ENCODE measurements at regions not wholly inside any gene's neighbourhood (a gene's known extent, or its start where the extent isn't known, plus 50 kb on each side); places are given as distances from the start of the nearest gene placed in this dataset.
"Not testable (repeated sequence)": the region's sequence is repeated elsewhere in the genome, so short reads cannot be mapped to it uniquely, and the experiment has no call there.

GRCh38 chr2:21194147-21194546 lies 70.4 kb downstream of the TDRD15 start:
- DNase-seq (ENCODE audit: low read depth) = no peak

GRCh38 chr2:21194858-21195271 lies 71.1 kb downstream of the TDRD15 start:
- DNase-seq (ENCODE audit: low read depth) = no peak

- no peak for DNase-seq (ENCODE audit: low read depth)
These were observed 71.6 kb downstream of the TDRD15 start for GRCh38 chr2:21195326-21195725.

DNA sequence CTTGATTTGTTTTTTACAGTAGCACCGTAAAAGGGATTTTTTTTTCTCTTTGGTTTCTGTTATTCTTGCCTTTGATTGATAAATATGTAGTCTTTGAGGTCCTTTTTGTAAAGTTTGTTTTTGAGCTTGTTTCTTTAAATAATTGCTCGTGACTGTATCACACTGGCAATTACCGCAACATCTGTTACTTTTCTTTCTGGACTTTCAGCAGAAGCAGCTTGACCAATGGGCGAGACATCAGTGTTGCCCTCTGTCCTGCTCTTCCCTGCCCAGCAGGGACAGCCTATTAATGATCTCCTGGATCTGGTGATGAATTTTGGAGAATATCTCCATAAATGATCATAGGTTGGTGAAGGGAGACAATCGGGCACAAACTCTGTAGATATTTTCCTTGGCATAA lies 74.9 kb downstream of the TDRD15 start:
- DNase-seq (ENCODE audit: low read depth) = no peak

DNA sequence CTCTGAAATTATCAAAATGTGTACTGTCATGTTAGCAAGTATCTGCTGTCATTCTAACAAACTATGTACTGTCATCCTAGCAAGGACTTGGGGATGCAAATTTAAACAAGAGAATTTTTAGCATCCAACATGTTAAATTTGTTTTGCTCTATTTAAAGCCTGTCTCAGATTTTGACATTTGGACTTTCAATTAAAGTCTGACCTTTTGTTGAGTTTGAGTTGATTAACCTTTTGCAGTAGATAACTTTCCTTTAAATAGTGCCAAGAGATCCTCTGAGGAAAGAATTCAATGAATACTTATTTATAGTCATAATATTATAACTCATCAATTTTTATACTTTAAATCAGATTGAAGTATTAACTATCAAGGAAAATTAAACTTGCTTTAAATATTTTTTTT lies 80.2 kb downstream of the TDRD15 start:
- DNase-seq (ENCODE audit: low read depth) = no peak

DNA sequence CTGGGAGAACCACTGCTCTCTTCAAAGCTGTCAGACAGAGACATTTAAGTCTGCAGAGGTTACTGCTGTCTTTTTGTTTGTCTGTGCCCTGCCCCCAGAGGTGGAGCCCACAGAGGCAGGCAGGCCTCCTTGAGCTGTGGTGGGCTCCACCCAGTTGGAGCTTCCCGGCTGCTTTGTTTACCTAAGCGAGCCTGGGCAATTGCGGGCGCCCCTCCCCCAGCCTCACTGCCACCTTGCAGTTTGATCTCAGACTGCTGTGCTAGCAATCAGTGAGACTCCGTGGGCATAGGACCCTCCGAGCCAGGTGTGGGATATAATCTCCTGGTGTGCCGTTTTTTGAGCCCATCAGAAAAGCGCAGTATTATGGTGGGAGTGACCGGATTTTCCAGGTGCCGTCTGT lies 90.3 kb downstream of the TDRD15 start:
- not testable (repeated sequence) for DNase-seq (ENCODE audit: low read depth)

GRCh38 chr2:21217442-21217841 lies 93.7 kb downstream of the TDRD15 start:
- no peak for DNase-seq (ENCODE audit: low read depth)

GRCh38 chr2:21220930-21221329 lies 97.2 kb downstream of the TDRD15 start:
- DNase-seq (ENCODE audit: low read depth) = no peak

- no peak for DNase-seq (ENCODE audit: low read depth)
These were observed 99.8 kb downstream of the TDRD15 start for GRCh38 chr2:21223618-21224017.

GRCh38 chr2:21228041-21228895 lies 104.5 kb downstream of the TDRD15 start:
- DNase-seq (ENCODE audit: low read depth) = no peak

DNA sequence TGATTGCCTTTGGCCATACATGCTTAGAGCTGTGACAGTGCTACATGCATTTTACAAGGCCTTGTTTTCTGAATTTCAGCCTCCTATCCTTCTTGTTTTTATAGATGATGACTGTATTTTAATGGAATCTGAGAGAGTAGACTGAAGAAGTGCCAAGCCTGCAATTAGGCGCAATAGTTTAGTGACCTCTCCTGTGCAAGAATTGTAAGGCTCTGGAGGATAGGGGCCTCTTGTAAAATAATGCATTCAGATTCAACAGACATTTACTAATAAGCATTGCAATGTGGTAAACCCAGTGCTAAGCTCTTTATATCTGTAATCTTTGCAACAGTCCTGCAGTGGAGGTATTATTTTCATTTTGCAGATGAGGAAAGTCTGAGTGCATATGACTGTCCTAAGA lies 105.5 kb downstream of the TDRD15 start:
- no peak for DNase-seq (ENCODE audit: low read depth)

DNA sequence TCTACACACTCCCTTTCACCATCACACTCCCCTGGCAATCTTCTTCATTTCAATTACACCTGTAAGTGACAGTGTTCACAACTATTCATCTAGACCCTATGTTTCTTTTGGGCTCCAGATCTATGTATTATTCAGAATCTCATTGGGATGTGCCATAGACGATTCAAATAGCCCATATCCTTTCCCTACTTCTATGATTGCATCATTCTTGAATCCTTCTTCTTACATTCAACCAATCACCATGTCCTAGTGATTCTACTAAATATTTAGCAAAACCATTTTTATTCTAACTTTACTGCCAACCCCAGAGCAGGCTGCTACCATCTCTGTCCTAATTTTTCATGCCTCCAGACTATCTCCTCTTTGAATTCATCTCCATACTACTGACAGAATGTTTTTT lies 106.4 kb downstream of the TDRD15 start:
- DNase-seq (ENCODE audit: low read depth) = no peak

DNA sequence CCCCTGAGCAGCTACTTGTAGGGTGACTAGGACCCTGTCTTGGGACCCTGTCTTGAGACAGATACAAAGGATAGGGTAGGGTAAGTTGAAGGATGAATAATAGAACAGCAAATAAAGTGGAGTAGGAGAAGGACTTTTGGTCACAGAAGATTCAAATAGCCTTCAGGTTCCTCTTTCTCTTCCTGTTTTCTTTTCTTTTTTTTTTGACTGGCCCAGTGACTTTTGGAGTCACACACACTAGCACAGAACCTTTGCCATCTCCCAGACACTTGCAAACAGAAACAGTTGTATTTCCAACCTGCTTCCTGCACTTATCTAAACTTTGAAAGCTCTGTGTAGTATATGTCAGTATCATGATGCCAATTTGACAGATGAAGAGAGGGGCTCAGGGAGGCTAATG lies 108.2 kb downstream of the TDRD15 start:
- no peak for DNase-seq (ENCODE audit: low read depth)

GRCh38 chr2:21233194-21233593 lies 109.4 kb downstream of the TDRD15 start:
- no peak for DNase-seq (ENCODE audit: low read depth)

DNA sequence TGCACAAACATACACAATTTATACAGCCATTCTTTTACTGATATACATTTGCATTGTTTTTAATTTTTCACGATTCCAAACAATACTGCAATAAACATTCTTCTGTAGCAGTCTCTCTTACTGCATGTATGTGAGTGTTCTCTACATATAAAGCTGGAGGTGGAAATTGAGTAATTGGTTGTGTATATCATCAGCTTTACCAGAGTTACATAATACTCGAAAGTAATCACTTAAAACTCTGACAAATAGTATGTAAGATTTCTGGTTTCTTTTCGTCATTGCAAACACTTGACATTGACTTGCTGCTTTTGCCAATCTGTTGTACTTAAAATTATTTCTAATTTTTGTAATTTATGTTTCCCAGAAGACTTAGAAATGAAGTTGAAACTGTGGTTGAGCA lies 110.2 kb downstream of the TDRD15 start:
- no peak for DNase-seq (ENCODE audit: low read depth)

DNA sequence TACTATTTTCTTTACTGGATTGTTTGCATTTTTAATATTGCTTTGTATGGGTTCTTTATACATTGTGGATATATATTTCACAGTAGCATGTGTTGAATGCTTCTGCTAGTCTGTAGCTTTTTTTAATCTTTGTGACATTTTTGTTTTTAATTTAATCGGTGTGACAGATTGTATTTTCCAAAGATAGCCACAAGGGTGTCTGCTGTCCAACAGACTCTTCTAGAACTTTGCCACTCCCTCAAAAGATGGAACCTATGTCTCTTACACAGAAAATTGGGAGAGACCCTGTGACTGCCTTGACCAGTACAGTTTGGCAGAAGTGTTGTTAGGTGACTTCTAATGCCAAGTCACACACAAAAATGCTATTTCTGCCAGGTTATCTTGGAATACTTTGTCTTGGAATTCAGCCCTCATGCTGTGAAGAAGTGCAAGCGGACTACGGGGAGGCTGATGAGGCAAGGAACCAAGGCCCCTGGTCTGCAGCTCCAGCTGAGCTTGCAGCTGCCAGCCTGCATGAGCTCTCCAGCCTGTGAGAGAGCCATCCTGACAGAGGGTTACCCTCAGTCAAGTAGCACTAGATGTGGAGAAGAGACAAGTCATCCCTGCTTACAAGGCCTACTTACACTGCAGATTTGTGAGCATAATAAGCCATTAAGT lies 110.8 kb downstream of the TDRD15 start:
- no peak for DNase-seq (ENCODE audit: low read depth)

DNA sequence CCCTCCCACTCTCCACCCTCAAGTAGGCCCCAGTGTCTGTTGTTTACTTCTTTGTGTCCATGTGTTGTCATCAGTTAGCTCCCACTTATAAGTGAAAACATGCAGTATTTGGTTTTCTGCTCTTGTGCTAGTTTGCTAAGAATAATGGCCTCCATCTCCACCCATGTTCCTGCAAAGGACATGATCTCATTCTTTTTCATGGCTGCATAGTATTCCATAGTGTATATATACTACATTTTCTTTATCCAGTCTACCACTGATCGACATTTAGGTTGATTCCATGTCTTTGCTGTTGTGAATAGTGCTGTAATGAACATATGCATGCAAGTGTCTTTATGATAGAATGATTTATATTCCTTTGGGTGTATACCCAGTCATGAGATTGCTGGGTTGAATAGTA lies 116.0 kb downstream of the TDRD15 start:
- DNase-seq (ENCODE audit: low read depth) = not testable (repeated sequence)

GRCh38 chr2:21244161-21244560 lies 120.4 kb downstream of the TDRD15 start:
- no peak for DNase-seq (ENCODE audit: low read depth)

DNA sequence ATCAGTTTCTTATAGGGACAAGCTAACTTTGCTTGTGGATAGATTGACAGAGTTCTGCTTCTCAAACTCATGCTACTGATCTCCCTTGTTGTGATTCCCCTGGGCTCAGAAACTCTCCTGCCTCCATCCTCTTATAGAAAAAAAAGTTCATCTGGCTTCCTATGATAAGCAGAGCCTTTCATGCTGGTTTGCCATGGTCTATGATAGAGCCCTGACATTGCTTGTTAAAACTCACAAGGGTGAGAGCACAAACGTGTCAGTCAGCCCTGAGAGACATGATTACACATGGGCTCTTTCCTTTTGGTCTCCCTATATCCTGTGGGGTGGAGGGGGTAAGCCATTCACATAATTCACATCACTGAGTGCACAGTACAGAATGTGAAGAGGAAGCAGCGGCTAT lies 121.8 kb downstream of the TDRD15 start:
- DNase-seq (ENCODE audit: low read depth) = no peak

DNA sequence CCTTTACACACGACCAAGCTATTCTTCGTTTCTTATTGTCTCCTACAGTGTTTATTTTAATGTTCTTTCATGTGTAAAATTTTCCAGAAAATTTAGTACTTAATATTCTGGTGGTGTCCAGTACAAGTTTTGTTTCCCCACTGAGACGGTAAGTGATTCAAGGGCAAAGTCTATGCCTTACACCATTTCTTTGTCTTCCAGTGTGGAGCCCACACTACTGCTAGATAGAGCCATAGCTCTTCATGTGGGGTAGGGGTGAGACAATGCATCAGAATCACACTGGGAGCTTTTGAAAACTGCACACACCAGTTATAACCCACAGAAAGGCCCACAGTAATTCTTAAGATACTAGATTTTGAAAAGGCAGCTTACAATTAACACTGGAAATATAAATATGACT lies 125.6 kb downstream of the TDRD15 start:
- DNase-seq (ENCODE audit: low read depth) = no peak

DNA sequence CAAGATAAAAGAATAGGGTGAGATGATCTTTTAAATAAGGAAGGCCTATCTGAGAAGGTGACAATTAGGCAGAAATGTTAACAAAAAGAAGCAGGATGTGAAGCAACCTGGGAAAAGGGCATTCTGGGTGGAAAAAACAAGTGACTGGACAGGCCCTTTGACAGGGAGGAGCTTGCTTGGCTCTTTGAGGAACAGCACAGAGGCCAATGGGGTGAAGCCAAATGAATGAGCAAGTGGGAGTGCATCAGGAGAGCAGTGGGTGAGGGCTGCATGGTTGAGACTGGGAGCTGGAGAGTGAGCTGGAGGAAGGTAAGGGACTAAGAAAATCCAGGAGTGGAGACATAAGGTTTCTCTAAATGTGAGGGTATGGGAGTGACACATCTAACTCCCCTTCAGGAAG lies 126.9 kb downstream of the TDRD15 start:
- DNase-seq (ENCODE audit: low read depth) = no peak

DNA sequence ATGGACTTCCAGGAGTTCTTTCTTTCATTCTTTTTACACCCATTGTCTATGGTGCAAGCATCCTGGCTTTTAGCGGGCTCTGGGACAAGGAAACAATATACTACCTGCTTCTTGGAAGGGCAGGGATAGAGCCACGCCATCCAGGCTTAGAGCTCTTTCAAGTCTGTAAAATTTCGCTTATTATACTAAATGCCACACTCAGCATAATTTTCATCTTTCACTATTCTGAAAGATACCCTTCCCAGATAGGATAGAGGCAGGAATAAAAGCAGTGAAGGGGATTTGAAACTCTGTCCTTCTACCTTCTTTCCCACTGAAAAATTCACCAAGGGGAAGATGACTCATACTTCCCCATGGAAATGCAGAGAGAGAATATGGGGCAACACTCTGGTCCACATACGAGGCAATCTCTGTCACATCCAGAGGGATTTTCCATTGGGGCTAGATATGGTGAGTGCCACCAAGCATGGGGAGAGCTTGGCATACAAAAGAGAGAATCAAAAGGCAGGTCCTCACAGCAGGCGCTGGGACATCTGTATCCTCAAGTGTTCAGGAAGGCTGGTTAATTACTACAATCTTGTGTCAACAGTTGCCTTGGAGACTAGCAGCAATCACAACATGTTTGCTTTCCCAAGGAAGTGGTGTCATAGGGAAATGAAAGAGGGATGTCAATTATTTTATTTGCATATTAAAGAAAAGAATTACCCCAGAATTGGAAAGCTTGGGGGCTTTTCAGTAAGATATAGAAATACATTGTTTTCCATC lies 127.6 kb downstream of the TDRD15 start:
- no peak for DNase-seq (ENCODE audit: low read depth)

Measured in non-pigmented ciliary epithelial cell (primary cell).